Tibial nerve (tissue), 4 donors: ENCODE measurements at regions not wholly inside any gene's neighbourhood (a gene's known extent, or its start where the extent isn't known, plus 50 kb on each side); places are given as distances from the start of the nearest gene placed in this dataset.

ENCODE experiments used
- CTCF ChIP-seq, 5 experiments: fragments of 200-600 bp in 3 of 5; fragments of 450-650 bp in 2 of 5; sonication (generic) in 3 of 5; IDR thresholded peaks; one replicate each; pipeline ENCODE4 v1.5.1; 2016 to 2019; ENCODE audit warnings: antibody characterized with exemption in 5 of 5, mild to moderate bottlenecking in 3 of 5, moderate library complexity in 2 of 5
- EP300 ChIP-seq, 2 donors: sonication (generic); formaldehyde crosslinking; IDR thresholded peaks; one replicate each; pipeline ENCODE4 v1.6.1; 2017; ENCODE audit warnings: antibody characterized with exemption in 2 of 2, mild to moderate bottlenecking in 1 of 2
- POLR2A ChIP-seq, 2 donors: fragments of 450-650 bp; IDR thresholded peaks; one replicate each; pipeline ENCODE4 v1.6.1; 2017; ENCODE audit warnings: antibody characterized with exemption in 2 of 2, mild to moderate bottlenecking in 2 of 2, moderate library complexity in 2 of 2

DNA sequence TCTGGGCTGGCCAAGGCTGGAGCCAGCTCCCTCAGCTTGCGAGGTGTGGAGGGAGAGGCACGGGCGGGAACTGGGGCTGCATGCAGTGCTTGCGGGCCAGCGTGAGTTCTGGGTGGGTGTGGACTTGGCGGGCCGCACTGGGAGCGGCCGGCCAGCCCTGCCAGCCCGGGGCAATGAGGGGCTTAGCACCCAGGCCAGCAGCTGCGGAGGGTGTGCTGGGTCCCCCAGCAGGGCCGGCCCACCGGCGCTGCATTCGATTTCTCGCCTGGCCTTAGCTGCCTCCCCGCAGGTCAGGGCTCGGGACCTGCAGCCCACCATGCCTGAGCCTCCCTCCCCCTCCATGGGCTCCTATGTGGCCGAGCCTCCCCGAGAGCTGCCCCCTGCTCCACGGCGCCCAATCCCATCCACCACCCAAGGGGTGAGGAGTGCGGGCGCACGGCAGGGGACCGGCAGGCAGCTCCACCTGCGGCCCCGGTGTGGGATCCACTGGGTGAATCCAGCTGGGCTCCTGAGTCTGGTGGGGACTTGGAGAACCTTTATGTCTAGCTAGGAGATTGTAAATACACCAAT, 302.6 kb upstream of the ADAMTS16 start:
- TF ChIP-seq CTCF (IDR thresholded peaks at IDR 0.05) (no peak), POLR2A (IDR thresholded peaks at IDR 0.05) (no peak), EP300 (IDR thresholded peaks at IDR 0.05) (no peak)
